ENCODE measurements at regions not wholly inside any gene's neighbourhood (a gene's known extent, or its start where the extent isn't known, plus 50 kb on each side); places are given as distances from the start of the nearest gene placed in this dataset.

GRCh38 chr19:13599681-13600080 lies 93.4 kb upstream of the CACNA1A start (continued):
- TF ChIP-seq BCLAF1 (IDR thresholded peaks at IDR 0.05) (no peak), ZNF574 (CRISPR knock-in tag; IDR thresholded peaks at IDR 0.05) (no peak), ZSCAN31 (CRISPR knock-in tag; IDR thresholded peaks at IDR 0.05; ENCODE audit: low read depth) (no peak), ATAD3A (CRISPR knock-in tag; IDR thresholded peaks at IDR 0.05) (no peak), PRDM4 (CRISPR knock-in tag; IDR thresholded peaks at IDR 0.05; ENCODE audit: borderline replicate concordance) (no peak)

Measured in HepG2 (cell line).